Mononuclear cell (primary cell): ENCODE measurements at regions not wholly inside any gene's neighbourhood (a gene's known extent, or its start where the extent isn't known, plus 50 kb on each side); places are given as distances from the start of the nearest gene placed in this dataset.

Experiments used
- H3K27me3 ChIP-seq: 2 replicates; pipeline ENCODE4 v1.6.0; 2011; ENCODE audit warnings: low read length, control low read depth; ENCODE audit not compliant: insufficient read depth
- H3K4me1 ChIP-seq: 2 replicates; pipeline ENCODE4 v1.5.1; 2011; ENCODE audit warnings: mild to moderate bottlenecking, low read length, control low read depth; ENCODE audit not compliant: insufficient read depth
- H3K4me3 ChIP-seq: 2 replicates; pipeline ENCODE4 v1.5.1; 2011; ENCODE audit warnings: mild to moderate bottlenecking, low read length, moderate library complexity
- H3K9me3 ChIP-seq: 2 replicates; pipeline ENCODE4 v1.5.1; 2011; ENCODE audit warnings: low read depth, mild to moderate bottlenecking, control low read depth, low read length

- Histone ChIP-seq H3K4me1 (no peaks in the 10 kb centered on the region), H3K4me3 (no peak overlapping the region), H3K27me3 (no peaks in the 10 kb centered on the region), H3K9me3 (no peaks in the 10 kb centered on the region)
These were observed 268.9 kb downstream of the HIVEP2 start for GRCh38 chr6:142676027-142676443.

- Histone ChIP-seq H3K4me1 (no peaks in the 10 kb centered on the region), H3K4me3 (no peak overlapping the region), H3K27me3 (no peaks in the 10 kb centered on the region), H3K9me3 (no peaks in the 10 kb centered on the region)
These were observed 268.3 kb downstream of the HIVEP2 start for GRCh38 chr6:142676647-142677192.

- Histone ChIP-seq H3K4me3 (no peak overlapping the region), H3K27me3 (no peaks in the 10 kb centered on the region), H3K4me1 (no peaks in the 10 kb centered on the region), H3K9me3 (no peaks in the 10 kb centered on the region)
These were observed 264.9 kb downstream of the HIVEP2 start for GRCh38 chr6:142679907-142680700.

GRCh38 chr6:142681099-142681498, 263.9 kb downstream of the HIVEP2 start:
- no peak overlapping the region for H3K4me3 ChIP-seq
- no peaks in the 10 kb centered on the region for H3K27me3 ChIP-seq
- no peaks in the 10 kb centered on the region for H3K9me3 ChIP-seq
- no peaks in the 10 kb centered on the region for H3K4me1 ChIP-seq

GRCh38 chr6:142682985-142683384, 262.0 kb downstream of the HIVEP2 start:
- no peaks in the 10 kb centered on the region for H3K4me1 ChIP-seq
- no peak overlapping the region for H3K4me3 ChIP-seq
- no peaks in the 10 kb centered on the region for H3K9me3 ChIP-seq
- no peaks in the 10 kb centered on the region for H3K27me3 ChIP-seq

- Histone ChIP-seq H3K4me3 (no peak overlapping the region), H3K4me1 (no peaks in the 10 kb centered on the region), H3K27me3 (no peaks in the 10 kb centered on the region), H3K9me3 (no peaks in the 10 kb centered on the region)
These were observed 261.2 kb downstream of the HIVEP2 start for GRCh38 chr6:142683714-142684141.

- H3K9me3 ChIP-seq = no peaks in the 10 kb centered on the region
These were observed 260.6 kb downstream of the HIVEP2 start for GRCh38 chr6:142684371-142684770.

GRCh38 chr6:142685852-142686506, 259.0 kb downstream of the HIVEP2 start:
- no peaks in the 10 kb centered on the region for H3K27me3 ChIP-seq
- H3K9me3 ChIP-seq = no peaks in the 10 kb centered on the region
- no peak overlapping the region for H3K4me3 ChIP-seq
- no peaks in the 10 kb centered on the region for H3K4me1 ChIP-seq

More at GRCh38 chr6:142684371-142684770, 260.6 kb downstream of the HIVEP2 start:
- Histone ChIP-seq H3K4me1 (no peaks in the 10 kb centered on the region), H3K4me3 (no peak overlapping the region), H3K27me3 (no peaks in the 10 kb centered on the region)

- H3K4me1 ChIP-seq = no peaks in the 10 kb centered on the region
- no peaks in the 10 kb centered on the region for H3K27me3 ChIP-seq
- H3K9me3 ChIP-seq = no peaks in the 10 kb centered on the region
- no peak overlapping the region for H3K4me3 ChIP-seq
These were observed 258.5 kb downstream of the HIVEP2 start for GRCh38 chr6:142686507-142686887.

- no peaks in the 10 kb centered on the region for H3K27me3 ChIP-seq
- H3K9me3 ChIP-seq = no peaks in the 10 kb centered on the region
- peaks cover 25% of the 10 kb centered on the region for H3K4me1 ChIP-seq
- no peak overlapping the region for H3K4me3 ChIP-seq
These were observed 252.0 kb downstream of the HIVEP2 start for GRCh38 chr6:142692942-142693341.

- Histone ChIP-seq H3K9me3 (no peaks in the 10 kb centered on the region), H3K27me3 (no peaks in the 10 kb centered on the region), H3K4me1 (peaks cover 30% of the 10 kb centered on the region), H3K4me3 (no peak overlapping the region)
These were observed 251.5 kb downstream of the HIVEP2 start for GRCh38 chr6:142693441-142693840.

- Histone ChIP-seq H3K4me3 (no peak overlapping the region), H3K27me3 (no peaks in the 10 kb centered on the region), H3K9me3 (no peaks in the 10 kb centered on the region), H3K4me1 (peaks cover 30% of the 10 kb centered on the region)
These were observed 250.9 kb downstream of the HIVEP2 start for GRCh38 chr6:142694054-142694453.

- no peaks in the 10 kb centered on the region for H3K9me3 ChIP-seq
- peaks cover 39% of the 10 kb centered on the region for H3K4me1 ChIP-seq
- no peak overlapping the region for H3K4me3 ChIP-seq
- H3K27me3 ChIP-seq = no peaks in the 10 kb centered on the region
These were observed 250.0 kb downstream of the HIVEP2 start for GRCh38 chr6:142695016-142695415.

- H3K4me1 ChIP-seq = peaks cover 52% of the 10 kb centered on the region
- no peaks in the 10 kb centered on the region for H3K9me3 ChIP-seq
- H3K27me3 ChIP-seq = no peaks in the 10 kb centered on the region
- H3K4me3 ChIP-seq = no peak overlapping the region
These were observed 248.6 kb downstream of the HIVEP2 start for GRCh38 chr6:142696123-142697000.

- Histone ChIP-seq H3K4me3 (no peak overlapping the region), H3K27me3 (no peaks in the 10 kb centered on the region), H3K4me1 (peaks cover 58% of the 10 kb centered on the region), H3K9me3 (no peaks in the 10 kb centered on the region)
These were observed 248.0 kb downstream of the HIVEP2 start for GRCh38 chr6:142697001-142697335.
